ENCODE measurements at regions not wholly inside any gene's neighbourhood (a gene's known extent, or its start where the extent isn't known, plus 50 kb on each side); places are given as distances from the start of the nearest gene placed in this dataset.

DNA sequence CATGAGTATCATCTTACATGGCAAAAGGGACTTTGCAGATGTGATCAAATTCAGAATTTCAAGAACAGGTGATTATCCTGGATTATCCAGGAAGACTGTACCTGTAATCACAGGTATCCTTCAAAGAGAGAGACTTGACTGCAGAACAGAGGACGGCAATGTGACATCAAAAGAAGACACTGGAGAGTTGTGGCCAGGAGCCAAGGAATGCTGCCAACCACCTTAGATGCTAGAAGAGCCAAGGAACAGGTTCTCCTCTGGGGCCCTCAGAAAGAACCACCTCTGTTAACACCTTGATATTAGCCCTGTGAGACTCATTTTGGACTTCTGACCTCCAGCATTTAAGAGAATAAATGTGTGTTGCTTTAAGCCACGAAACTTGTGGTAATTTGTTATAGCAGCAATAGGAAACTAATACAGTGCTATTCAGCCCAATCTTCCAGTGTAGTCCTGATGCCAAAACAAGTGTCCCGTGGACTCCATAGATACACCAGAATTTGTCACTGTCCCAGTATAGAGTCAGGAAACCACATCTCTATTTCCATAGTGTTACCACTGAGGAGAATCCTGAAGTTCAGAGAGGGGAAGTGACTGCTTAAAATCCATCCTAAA is 330.6 kb upstream of the TLE3 start:
- no peak overlapping the region for H3K4me3 ChIP-seq (ENCODE audit: low read depth, low read length)
- TF ChIP-seq, protein P1, sequence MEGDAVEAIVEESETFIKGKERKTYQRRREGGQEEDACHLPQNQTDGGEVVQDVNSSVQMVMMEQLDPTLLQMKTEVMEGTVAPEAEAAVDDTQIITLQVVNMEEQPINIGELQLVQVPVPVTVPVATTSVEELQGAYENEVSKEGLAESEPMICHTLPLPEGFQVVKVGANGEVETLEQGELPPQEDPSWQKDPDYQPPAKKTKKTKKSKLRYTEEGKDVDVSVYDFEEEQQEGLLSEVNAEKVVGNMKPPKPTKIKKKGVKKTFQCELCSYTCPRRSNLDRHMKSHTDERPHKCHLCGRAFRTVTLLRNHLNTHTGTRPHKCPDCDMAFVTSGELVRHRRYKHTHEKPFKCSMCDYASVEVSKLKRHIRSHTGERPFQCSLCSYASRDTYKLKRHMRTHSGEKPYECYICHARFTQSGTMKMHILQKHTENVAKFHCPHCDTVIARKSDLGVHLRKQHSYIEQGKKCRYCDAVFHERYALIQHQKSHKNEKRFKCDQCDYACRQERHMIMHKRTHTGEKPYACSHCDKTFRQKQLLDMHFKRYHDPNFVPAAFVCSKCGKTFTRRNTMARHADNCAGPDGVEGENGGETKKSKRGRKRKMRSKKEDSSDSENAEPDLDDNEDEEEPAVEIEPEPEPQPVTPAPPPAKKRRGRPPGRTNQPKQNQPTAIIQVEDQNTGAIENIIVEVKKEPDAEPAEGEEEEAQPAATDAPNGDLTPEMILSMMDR (IDR thresholded peaks at IDR 0.05; ENCODE audit: borderline replicate concordance, insufficient read depth, low read depth, low read length) = no peak

DNA sequence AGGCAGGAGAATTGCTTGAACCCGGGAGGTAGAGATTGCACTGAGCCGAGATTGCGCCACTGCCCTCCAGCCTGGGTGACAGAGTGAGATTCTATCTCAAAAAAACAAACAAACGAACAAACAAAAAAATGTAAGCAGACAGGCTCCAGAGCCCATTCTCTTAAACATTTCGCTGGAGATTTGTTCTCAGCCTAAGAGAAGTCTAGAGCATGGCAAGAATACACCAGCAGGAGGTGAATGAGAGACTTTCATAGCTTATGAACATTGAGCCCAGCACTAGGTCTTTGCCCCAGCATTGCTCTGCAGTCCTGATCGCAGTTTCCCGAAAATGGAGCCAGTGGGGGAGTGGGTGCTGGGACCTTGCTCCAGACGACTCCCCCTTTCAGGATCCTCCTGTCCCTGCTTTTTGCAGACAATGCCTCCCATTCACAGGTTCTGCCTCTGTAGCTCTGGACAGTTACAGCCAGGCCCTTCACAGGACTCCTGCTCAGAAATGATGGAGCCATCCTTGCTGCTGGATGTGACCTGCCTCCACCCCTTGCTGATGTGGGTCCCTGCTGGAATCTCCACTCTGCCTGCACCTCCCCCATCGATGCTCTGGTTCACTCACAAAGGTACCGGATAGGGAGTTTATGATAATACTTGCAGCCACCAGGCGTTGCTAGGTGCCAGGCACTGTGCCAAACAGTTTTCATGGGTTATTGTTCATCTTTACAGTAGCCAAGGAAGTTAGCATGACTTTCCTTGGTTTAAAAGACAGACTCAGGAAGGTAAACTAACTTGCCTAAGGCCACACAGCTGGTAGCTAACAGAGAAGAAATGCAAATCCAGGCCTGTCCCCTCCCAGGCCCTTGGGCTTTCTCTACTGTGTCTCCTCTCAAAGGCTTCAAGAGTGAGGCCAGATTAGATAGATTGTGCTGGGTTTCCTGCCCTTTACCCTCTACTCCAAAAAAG is 329.7 kb upstream of the TLE3 start:
- TF ChIP-seq, protein P1 (IDR thresholded peaks at IDR 0.05; ENCODE audit: borderline replicate concordance, insufficient read depth, low read depth, low read length) = no peak
- H3K4me3 ChIP-seq (ENCODE audit: low read depth, low read length) = no peak overlapping the region

DNA sequence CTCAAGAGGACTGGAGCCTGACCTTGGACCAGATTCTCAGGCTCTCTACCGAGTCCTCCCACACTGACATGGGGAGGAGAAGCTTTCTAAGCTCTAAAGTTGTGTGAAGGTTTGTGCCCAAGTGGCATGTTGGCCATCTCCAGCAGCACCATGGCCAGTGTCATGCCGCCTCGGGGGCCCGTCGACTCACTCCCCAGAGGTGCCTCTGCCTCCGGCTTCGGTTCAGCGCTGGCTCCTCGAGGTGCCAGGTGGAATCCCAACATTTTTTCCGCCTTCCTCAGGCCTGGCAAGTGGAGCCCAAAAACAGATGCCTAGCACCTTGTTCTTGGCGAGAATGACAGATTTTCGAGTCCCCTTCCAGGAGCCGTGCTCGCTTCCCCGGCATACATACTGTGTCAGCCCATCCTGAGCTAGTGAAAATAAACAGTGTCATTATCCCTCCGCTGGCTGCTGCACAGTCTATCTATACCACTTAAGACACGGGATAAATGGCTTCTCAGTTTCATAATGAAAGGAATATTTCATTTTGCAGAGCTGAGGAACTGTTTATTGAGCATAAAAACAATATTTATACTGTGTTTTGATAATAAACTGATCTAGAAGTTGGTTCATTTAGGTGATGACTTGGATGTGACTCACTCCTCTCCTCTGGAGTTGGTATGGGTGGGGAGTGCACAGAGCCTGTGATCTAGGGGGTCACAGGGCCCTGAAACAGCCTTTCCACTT is 328.5 kb upstream of the TLE3 start:
- H3K4me3 ChIP-seq (ENCODE audit: low read depth, low read length) = no peak overlapping the region
- TF ChIP-seq, protein P1 (IDR thresholded peaks at IDR 0.05; ENCODE audit: borderline replicate concordance, insufficient read depth, low read depth, low read length) = no peak

DNA sequence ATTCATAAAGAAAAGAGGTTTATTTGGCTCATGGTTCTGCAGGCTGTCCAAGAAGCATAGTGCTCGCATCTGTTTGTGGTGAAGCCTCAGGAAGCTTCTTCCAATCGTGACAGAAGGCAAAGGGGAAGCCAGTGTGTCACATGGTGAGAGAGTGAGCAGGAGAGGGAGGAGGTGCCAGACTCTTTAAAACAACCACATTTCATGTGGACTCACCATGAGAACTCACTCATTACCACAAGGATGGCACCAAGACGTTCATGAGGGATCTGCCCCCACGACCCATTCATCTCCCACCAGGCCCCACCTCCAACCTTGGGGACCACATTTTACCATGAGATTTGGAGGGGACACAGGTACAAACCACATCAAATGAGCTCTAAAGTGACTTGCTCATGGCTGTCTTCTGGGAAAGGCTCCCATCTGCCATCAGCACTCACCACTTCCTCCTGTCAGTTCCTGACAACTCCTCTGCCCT is 327.3 kb upstream of the TLE3 start:
- H3K4me3 ChIP-seq (ENCODE audit: low read depth, low read length) = no peak overlapping the region
- TF ChIP-seq, protein P1 (IDR thresholded peaks at IDR 0.05; ENCODE audit: borderline replicate concordance, insufficient read depth, low read depth, low read length) = no peak

DNA sequence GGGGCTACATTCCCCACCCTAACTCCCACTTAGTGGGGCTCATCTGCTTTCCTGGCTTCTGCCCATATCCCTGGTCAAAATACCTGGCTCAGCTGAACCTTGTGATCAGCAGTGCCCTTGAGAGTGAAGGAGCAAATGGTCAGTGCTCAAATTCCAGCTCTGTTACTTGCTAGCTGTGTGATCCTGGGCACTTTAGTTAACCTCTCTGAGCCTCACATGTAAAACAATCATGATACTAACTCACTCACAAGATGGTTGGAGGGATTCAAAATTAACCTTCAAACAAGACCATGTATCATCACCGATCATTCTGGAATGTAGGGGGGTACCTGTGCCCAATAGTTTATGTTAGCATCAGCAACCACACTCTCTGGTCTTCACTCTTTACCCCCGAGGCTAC is 325.6 kb upstream of the TLE3 start:
- no peak overlapping the region for H3K4me3 ChIP-seq (ENCODE audit: low read depth, low read length)
- TF ChIP-seq, protein P1 (IDR thresholded peaks at IDR 0.05; ENCODE audit: borderline replicate concordance, insufficient read depth, low read depth, low read length) = no peak

DNA sequence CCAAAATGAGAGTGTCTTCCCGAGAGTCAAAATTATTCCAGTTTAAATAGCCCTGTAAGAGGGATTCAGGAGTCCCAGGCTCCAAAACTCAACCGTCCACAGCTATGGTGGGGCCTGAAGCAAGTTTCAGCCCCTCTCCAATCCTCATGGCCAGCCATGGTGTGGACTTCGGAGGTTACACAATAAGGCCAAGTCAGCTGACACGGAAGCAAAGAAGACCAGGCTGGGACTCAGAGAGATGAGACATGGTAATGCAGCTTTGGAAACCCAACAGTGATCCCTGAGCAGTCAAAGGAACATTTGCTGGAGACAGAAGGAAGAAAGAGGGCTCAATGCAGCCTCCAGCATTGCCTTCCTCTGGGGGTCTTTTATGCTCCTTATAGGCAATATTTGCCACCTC is 324.6 kb upstream of the TLE3 start:
- H3K4me3 ChIP-seq (ENCODE audit: low read depth, low read length) = no peak overlapping the region
- TF ChIP-seq, protein P1 (IDR thresholded peaks at IDR 0.05; ENCODE audit: borderline replicate concordance, insufficient read depth, low read depth, low read length) = no peak

Data from GM12875 (cell line).